ENCODE measurements at regions not wholly inside any gene's neighbourhood (a gene's known extent, or its start where the extent isn't known, plus 50 kb on each side); places are given as distances from the start of the nearest gene placed in this dataset.

DNA sequence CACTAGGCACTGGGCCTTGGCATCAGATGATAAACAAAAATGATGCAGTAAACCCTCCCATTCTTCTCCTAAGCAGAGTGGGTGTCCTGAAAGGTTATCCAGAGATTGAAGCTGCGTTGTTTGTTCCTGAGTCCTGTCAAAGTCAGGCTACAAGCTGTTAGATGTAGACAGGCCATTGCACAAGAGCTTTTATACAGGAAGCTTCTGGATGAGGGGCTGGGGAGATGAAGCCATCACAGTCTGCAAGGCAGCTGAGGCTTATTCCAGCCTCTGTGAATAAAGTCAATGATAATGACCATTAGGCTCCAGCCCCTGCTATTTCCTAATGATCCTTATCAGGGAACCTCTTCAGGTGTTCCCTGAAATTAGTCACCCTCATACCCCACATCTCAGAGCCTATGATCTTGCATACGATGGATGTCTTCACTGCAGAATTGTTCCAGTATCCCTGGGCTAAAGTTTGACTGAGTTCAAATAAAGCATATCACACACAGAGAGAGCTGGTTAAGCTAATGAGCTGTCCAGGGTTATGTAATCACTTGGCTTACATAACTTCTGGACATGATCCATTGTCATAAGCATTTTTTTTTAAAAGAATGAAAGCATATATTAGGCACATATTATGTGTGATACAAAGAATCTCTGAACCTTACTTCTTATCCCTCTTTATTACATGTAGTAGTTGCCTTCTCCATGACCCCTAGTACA, 337.1 kb upstream of the OR4E1 start:
- H3K9ac ChIP-seq (replicated peaks in 1 of 4; ENCODE audit: extremely low read depth in 1 of 4, low read depth in 3 of 4, low read length in 3 of 4) = no peak overlapping the region
- 85% methylated on average over 2 of the region's 2 CpGs; no CpG with 5 or more reads in 1 of the 2 experiments for WGBS, 2 experiments (ENCODE audit: extremely low coverage in 1 of 2, insufficient coverage in 1 of 2, insufficient read length in 1 of 2, insufficient replicate concordance in 2 of 2, low coverage in 1 of 2, low lambda C conversion rate in 2 of 2, missing lambda C conversion rate in 1 of 2)
- no peak overlapping the region for H3K56ac ChIP-seq (replicated peaks; ENCODE audit: insufficient read length, low read depth, low read length)
- H3K4me2 ChIP-seq (ENCODE audit: insufficient read depth in 1 of 2, low read depth in 2 of 2, low read length in 2 of 2) = no peak overlapping the region
- H3K4me3 ChIP-seq (ENCODE audit: extremely low read depth in 1 of 4, insufficient read depth in 2 of 4, low read depth in 3 of 4, low read length in 4 of 4) = no peak overlapping the region
- no peak overlapping the region for H2BK15ac ChIP-seq (ENCODE audit: low read length)
- no peak overlapping the region for H3K23ac ChIP-seq (ENCODE audit: insufficient read length)
- no peak overlapping the region for H3K27ac ChIP-seq (ENCODE audit: low read depth, low read length)
- H3K36me3 ChIP-seq (ENCODE audit: control insufficient read depth in 2 of 4, insufficient read depth in 4 of 4, low read length in 3 of 4) = no peaks in the 10 kb centered on the region
- no peaks in the 10 kb centered on the region for H3K79me1 ChIP-seq (ENCODE audit: low read depth, low read length)
- H4K8ac ChIP-seq (ENCODE audit: extremely low read depth, insufficient read depth, low read length) = no peak overlapping the region
- no peak overlapping the region for H4K91ac ChIP-seq (replicated peaks; ENCODE audit: insufficient read length, low read length)
- H3K18ac ChIP-seq (ENCODE audit: extremely low read depth, low read length) = no peak overlapping the region
- FAIRE-seq (no peak), DNase-seq (ENCODE audit: low read depth in 1 of 2, low spot score in 2 of 2) (no peak)
- no peaks in the 10 kb centered on the region for H3K23me2 ChIP-seq (ENCODE audit: low read depth, low read length)
- no peak overlapping the region for H2BK5ac ChIP-seq (ENCODE audit: low read depth, low read length)
- H3K27me3 ChIP-seq (replicated peaks in 1 of 4; ENCODE audit: control insufficient read depth in 3 of 4, extremely low read depth in 1 of 4, insufficient read depth in 3 of 4, low read length in 3 of 4) = no peaks in the 10 kb centered on the region
- no peak overlapping the region for H3K14ac ChIP-seq (ENCODE audit: insufficient read length)
- no peak overlapping the region for H2BK20ac ChIP-seq (ENCODE audit: low read length)
- POLR2A ChIA-PET (ENCODE audit: partially characterized antibody) = no interaction called here
- no peak overlapping the region for H2AFZ ChIP-seq (ENCODE audit: low read length)
- H3K79me2 ChIP-seq (ENCODE audit: control insufficient read depth in 1 of 2, insufficient read depth in 2 of 2, low read length in 2 of 2) = no peaks in the 10 kb centered on the region
- H2BK120ac ChIP-seq (replicated peaks; ENCODE audit: low read depth, low read length) = no peak overlapping the region
- H3K4me1 ChIP-seq (replicated peaks in 1 of 4; ENCODE audit: control insufficient read depth in 3 of 4, insufficient read depth in 4 of 4, low read length in 3 of 4) = no peaks in the 10 kb centered on the region
- H3K4ac ChIP-seq (replicated peaks; ENCODE audit: insufficient read length, low read depth, low read length) = no peak overlapping the region
- H4K20me1 ChIP-seq (replicated peaks in 1 of 2; ENCODE audit: control insufficient read depth in 1 of 2, insufficient read depth in 2 of 2, low read length in 2 of 2) = no peaks in the 10 kb centered on the region
- H4K5ac ChIP-seq (ENCODE audit: insufficient read length, low read depth, low read length) = no peak overlapping the region
- CTCF ChIA-PET (ENCODE audit: partially characterized antibody) = interaction anchor here (0.8 to 4.3 kb wide), 8 partner anchors 8 to 149 kb away, joined by 3 to 24 read pairs (median 16); no protein-coding TSS in a partner anchor
- H2BK12ac ChIP-seq (ENCODE audit: low read depth, low read length) = no peak overlapping the region
- H3K9me3 ChIP-seq (ENCODE audit: insufficient read depth in 2 of 2, low read depth in 1 of 2, low read length in 1 of 2) = no peaks in the 10 kb centered on the region
- H2AK5ac ChIP-seq (ENCODE audit: low read depth, low read length) = no peak overlapping the region
- TF ChIP-seq KDM5A (IDR thresholded peaks at IDR 0.05; ENCODE audit: low read length) (no peak), FOSL1 (IDR thresholded peaks at IDR 0.05; ENCODE audit: insufficient read depth, low read depth, low read length) (no peak), CBX5 (IDR thresholded peaks at IDR 0.05; ENCODE audit: low read depth, low read length) (no peak), CHD1 (IDR thresholded peaks at IDR 0.05; ENCODE audit: low read depth, low read length) (no peak)
- TF ChIP-seq, protein P1, sequence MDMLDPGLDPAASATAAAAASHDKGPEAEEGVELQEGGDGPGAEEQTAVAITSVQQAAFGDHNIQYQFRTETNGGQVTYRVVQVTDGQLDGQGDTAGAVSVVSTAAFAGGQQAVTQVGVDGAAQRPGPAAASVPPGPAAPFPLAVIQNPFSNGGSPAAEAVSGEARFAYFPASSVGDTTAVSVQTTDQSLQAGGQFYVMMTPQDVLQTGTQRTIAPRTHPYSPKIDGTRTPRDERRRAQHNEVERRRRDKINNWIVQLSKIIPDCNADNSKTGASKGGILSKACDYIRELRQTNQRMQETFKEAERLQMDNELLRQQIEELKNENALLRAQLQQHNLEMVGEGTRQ (IDR thresholded peaks at IDR 0.05; ENCODE audit: low read length) = no peak
